H9 (cell line): ENCODE measurements at regions not wholly inside any gene's neighbourhood (a gene's known extent, or its start where the extent isn't known, plus 50 kb on each side); places are given as distances from the start of the nearest gene placed in this dataset.

Source experiments
- DNase-seq: peaks from one replicate; pipeline ENCODE4 v3.0.0-alpha.2; 2017
- H2AFZ ChIP-seq: one replicate; pipeline ENCODE4 v1.6.1; 2013; ENCODE audit warnings: mild to moderate bottlenecking, low read length, control low read depth, moderate library complexity
- H2AK5ac ChIP-seq: 2 replicates; pipeline ENCODE4 v1.6.1; 2013; ENCODE audit warnings: low read length, control low read depth, mixed read lengths; ENCODE audit not compliant: insufficient read length
- H2BK120ac ChIP-seq: one replicate; pipeline ENCODE4 v1.6.1; 2013; ENCODE audit warnings: low read depth, mild to moderate bottlenecking, low read length, control low read depth, inconsistent platforms; ENCODE audit not compliant: poor library complexity, severe bottlenecking
- H2BK12ac ChIP-seq: 2 replicates; pipeline ENCODE4 v1.6.1; 2013; ENCODE audit warnings: low read length, control low read depth, mixed read lengths, low read depth; ENCODE audit not compliant: insufficient read length
- H2BK15ac ChIP-seq: 2 replicates; pipeline ENCODE4 v1.6.1; 2013; ENCODE audit warnings: low read depth, low read length, control low read depth
- H2BK20ac ChIP-seq: one replicate; pipeline ENCODE4 v1.6.1; 2013; ENCODE audit warnings: low read depth, mild to moderate bottlenecking, low read length, control low read depth, inconsistent platforms; ENCODE audit not compliant: poor library complexity, severe bottlenecking
- H2BK5ac ChIP-seq: 2 replicates; pipeline ENCODE4 v1.6.1; 2013; ENCODE audit warnings: low read length, control low read depth, mixed read lengths; ENCODE audit not compliant: insufficient read length
- H3K14ac ChIP-seq: 2 replicates; pipeline ENCODE4 v1.6.1; 2013; ENCODE audit warnings: low read length, control low read depth; ENCODE audit not compliant: insufficient read depth
- H3K18ac ChIP-seq: 2 replicates; pipeline ENCODE4 v1.6.1; 2013; ENCODE audit warnings: low read depth, mild to moderate bottlenecking, mixed read lengths, low read length, control low read depth; ENCODE audit not compliant: insufficient read length
- H3K23ac ChIP-seq: 2 replicates; pipeline ENCODE4 v1.6.1; 2013; ENCODE audit warnings: low read length, control low read depth, mixed read lengths, low read depth; ENCODE audit not compliant: insufficient read length
- H3K23me2 ChIP-seq: 2 replicates; pipeline ENCODE4 v1.6.1; 2013; ENCODE audit warnings: low read depth, mild to moderate bottlenecking, mixed read lengths, low read length, control low read depth; ENCODE audit not compliant: insufficient read length, poor library complexity, severe bottlenecking
- H3K27ac ChIP-seq: 2 replicates; pipeline ENCODE4 v1.5.1; 2013; ENCODE audit warnings: low read length, control low read depth, mixed read lengths, low read depth; ENCODE audit not compliant: insufficient read length
- H3K27me3 ChIP-seq: 2 replicates; pipeline ENCODE4 v1.6.1; 2013; ENCODE audit warnings: low read length, control low read depth, inconsistent platforms; ENCODE audit not compliant: insufficient read depth
- H3K4ac ChIP-seq: 2 replicates; pipeline ENCODE4 v1.6.1; 2013; ENCODE audit warnings: low read depth, mild to moderate bottlenecking, control low read depth, inconsistent platforms, low read length, moderate library complexity
- H3K4me1 ChIP-seq: 2 replicates; pipeline ENCODE4 v1.6.1; 2013; ENCODE audit warnings: low read length, control low read depth, inconsistent platforms; ENCODE audit not compliant: insufficient read depth
- H3K4me2 ChIP-seq: 2 replicates; pipeline ENCODE4 v1.6.1; 2013; ENCODE audit warnings: low read length, control low read depth, mixed read lengths; ENCODE audit not compliant: insufficient read length, insufficient read depth
- H3K56ac ChIP-seq: 2 replicates; pipeline ENCODE4 v1.6.1; 2013; ENCODE audit warnings: low read depth, mild to moderate bottlenecking, mixed read lengths, low read length, control low read depth; ENCODE audit not compliant: insufficient read length
- H3K79me1 ChIP-seq: 2 replicates; pipeline ENCODE4 v1.6.1; 2013; ENCODE audit warnings: low read depth, mild to moderate bottlenecking, moderate library complexity, low read length, control low read depth, inconsistent platforms; ENCODE audit not compliant: insufficient read depth, poor library complexity, severe bottlenecking
- H3K79me2 ChIP-seq: 2 replicates; pipeline ENCODE4 v1.6.1; 2013; ENCODE audit warnings: low read length, control low read depth, inconsistent platforms; ENCODE audit not compliant: insufficient read depth
- H3K9ac ChIP-seq: 2 replicates; pipeline ENCODE4 v1.6.1; 2013; ENCODE audit warnings: low read length, control low read depth, mixed read lengths; ENCODE audit not compliant: insufficient read length; ENCODE audit errors: extremely low read depth
- H3K9me3 ChIP-seq: one replicate; pipeline ENCODE4 v1.6.1; 2013; ENCODE audit warnings: low read depth, low read length, inconsistent platforms; ENCODE audit not compliant: control insufficient read depth
- H3T11ph ChIP-seq: one replicate; pipeline ENCODE4 v1.6.1; 2013; ENCODE audit warnings: mild to moderate bottlenecking, low read length, control low read depth, inconsistent platforms
- H4K20me1 ChIP-seq: one replicate; pipeline ENCODE4 v1.6.1; 2013; ENCODE audit not compliant: control insufficient read depth, insufficient read length, insufficient read depth
- H4K5ac ChIP-seq: 2 replicates; pipeline ENCODE4 v1.6.1; 2013; ENCODE audit warnings: low read depth, mild to moderate bottlenecking, mixed read lengths, low read length, control low read depth; ENCODE audit not compliant: insufficient read length
- H4K8ac ChIP-seq: replicated peaks from 2 replicates; pipeline ENCODE4 v1.6.1; 2013; ENCODE audit warnings: low read length, control low read depth, mixed read lengths, low read depth; ENCODE audit not compliant: insufficient read length
- H4K91ac ChIP-seq: 2 replicates; pipeline ENCODE4 v1.6.1; 2013; ENCODE audit warnings: low read depth, mild to moderate bottlenecking, moderate library complexity, mixed read lengths, low read length, control low read depth; ENCODE audit not compliant: insufficient read length
- H3K27ac Mint-ChIP-seq, 3 experiments: 2 replicates in 2 of 3; 3 replicates in 1 of 3; pipeline ENCODE4 v1.8.0; 2020 to 2021; ENCODE audit warnings: mixed read lengths in 3 of 3, mild to moderate bottlenecking in 1 of 3, moderate library complexity in 1 of 3
- H3K27me3 Mint-ChIP-seq: 2 replicates; pipeline ENCODE4 v1.8.0; 2021; ENCODE audit warnings: low read depth, mild to moderate bottlenecking, moderate library complexity, mixed read lengths
- H3K36me3 Mint-ChIP-seq, 3 experiments: 2 replicates in 2 of 3; 3 replicates in 1 of 3; pipeline ENCODE4 v1.8.0; 2020 to 2021; ENCODE audit warnings: low read depth in 3 of 3, mixed read lengths in 3 of 3; ENCODE audit not compliant: insufficient read depth in 1 of 3
- H3K4me1 Mint-ChIP-seq, 2 experiments: 2 replicates each; pipeline ENCODE4 v1.8.0; 2020; ENCODE audit warnings: mixed read lengths in 2 of 2
- H3K4me3 Mint-ChIP-seq, 2 experiments: 2 replicates in 1 of 2; 3 replicates in 1 of 2; pipeline ENCODE4 v1.8.0; 2020 to 2021; ENCODE audit warnings: mild to moderate bottlenecking in 2 of 2, mixed read lengths in 2 of 2, moderate library complexity in 1 of 2
- H3K9me3 Mint-ChIP-seq, 2 experiments: 2 replicates in 1 of 2; 3 replicates in 1 of 2; pipeline ENCODE4 v1.8.0; 2020; ENCODE audit warnings: mild to moderate bottlenecking in 2 of 2, mixed read lengths in 2 of 2, moderate library complexity in 1 of 2
- WGBS: extraction: QIAGEN DNeasy Blood & Tissue Kit; methylation state at CpG from one replicate; pipeline ENCODE4 v1.1.7; 2013; ENCODE audit warnings: missing lambda C conversion rate, low lambda C conversion rate, mixed read lengths; ENCODE audit not compliant: insufficient read length; ENCODE audit errors: extremely low coverage; 5-methylcytosine and 5-hydroxymethylcytosine counted together
- TF ChIP-seq, protein P1 (sequence below): fragments of 200-600 bp; sonication (generic); conservative IDR thresholded peaks from 3 replicates; pipeline ENCODE4 v1.8.0; 2021; ENCODE audit warnings: antibody characterized with exemption, mild to moderate bottlenecking

DNA sequence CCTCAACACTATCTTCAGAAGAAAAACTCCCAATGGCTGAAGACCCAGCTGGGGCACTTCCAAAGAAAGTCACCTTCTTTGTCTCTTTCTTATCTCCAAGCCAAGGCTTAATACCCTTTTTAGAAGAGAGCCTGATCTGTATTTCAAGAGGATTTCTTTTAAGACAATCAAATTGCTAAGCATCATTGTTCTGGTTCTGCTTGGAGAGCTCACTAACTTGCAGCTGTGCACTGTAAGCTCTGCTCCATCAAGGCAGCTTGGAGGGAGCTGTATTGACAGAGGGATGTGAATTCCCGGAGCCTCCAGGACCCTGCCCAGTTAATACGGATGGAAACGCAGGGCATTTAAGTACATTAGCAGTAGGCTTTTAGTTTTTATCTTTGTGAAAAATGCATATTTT, 253.1 kb downstream of the TDRD15 start:
- TF ChIP-seq, protein P1, sequence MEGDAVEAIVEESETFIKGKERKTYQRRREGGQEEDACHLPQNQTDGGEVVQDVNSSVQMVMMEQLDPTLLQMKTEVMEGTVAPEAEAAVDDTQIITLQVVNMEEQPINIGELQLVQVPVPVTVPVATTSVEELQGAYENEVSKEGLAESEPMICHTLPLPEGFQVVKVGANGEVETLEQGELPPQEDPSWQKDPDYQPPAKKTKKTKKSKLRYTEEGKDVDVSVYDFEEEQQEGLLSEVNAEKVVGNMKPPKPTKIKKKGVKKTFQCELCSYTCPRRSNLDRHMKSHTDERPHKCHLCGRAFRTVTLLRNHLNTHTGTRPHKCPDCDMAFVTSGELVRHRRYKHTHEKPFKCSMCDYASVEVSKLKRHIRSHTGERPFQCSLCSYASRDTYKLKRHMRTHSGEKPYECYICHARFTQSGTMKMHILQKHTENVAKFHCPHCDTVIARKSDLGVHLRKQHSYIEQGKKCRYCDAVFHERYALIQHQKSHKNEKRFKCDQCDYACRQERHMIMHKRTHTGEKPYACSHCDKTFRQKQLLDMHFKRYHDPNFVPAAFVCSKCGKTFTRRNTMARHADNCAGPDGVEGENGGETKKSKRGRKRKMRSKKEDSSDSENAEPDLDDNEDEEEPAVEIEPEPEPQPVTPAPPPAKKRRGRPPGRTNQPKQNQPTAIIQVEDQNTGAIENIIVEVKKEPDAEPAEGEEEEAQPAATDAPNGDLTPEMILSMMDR, result no peak
- Histone ChIP-seq H3K23me2 (no peaks in the 10 kb centered on the region), H2BK12ac (no peak overlapping the region), H3K9me3 (no peaks in the 10 kb centered on the region), H2AFZ (no peak overlapping the region), H2BK120ac (no peak overlapping the region), H4K8ac (no peak overlapping the region), H3K18ac (no peak overlapping the region), H3K56ac (no peak overlapping the region), H4K91ac (no peak overlapping the region), H3K9ac (no peak overlapping the region), H3K23ac (no peak overlapping the region), H3K79me2 (no peaks in the 10 kb centered on the region), H3K4me2 (no peak overlapping the region), H3K4ac (no peak overlapping the region), H2BK15ac (no peak overlapping the region), H2AK5ac (no peak overlapping the region), H3K79me1 (no peaks in the 10 kb centered on the region), H3T11ph (no peak overlapping the region), H4K20me1 (no peaks in the 10 kb centered on the region), H3K14ac (no peak overlapping the region), H3K4me1 (no peaks in the 10 kb centered on the region), H3K27me3 (no peaks in the 10 kb centered on the region), H4K5ac (no peak overlapping the region), H2BK5ac (no peak overlapping the region), H3K27ac (no peak overlapping the region), H2BK20ac (no peak overlapping the region)
- no CpG with 5 or more reads among the region's 3 CpGs for WGBS
- H3K36me3 Mint-ChIP-seq, result peaks cover 0 to 3% (median 0%) of the 10 kb centered on the region in 3 experiments; a peak in 2 of 7 replicates
- DNase-seq, result no peak
- H3K9me3 Mint-ChIP-seq, result peaks cover 2 to 4% of the 10 kb centered on the region in 2 experiments; a peak in 2 of 5 replicates
- no peak overlapping the region for H3K27ac Mint-ChIP-seq
- H3K4me1 Mint-ChIP-seq, result peaks cover 7 to 20% of the 10 kb centered on the region in 2 experiments
- H3K27me3 Mint-ChIP-seq, result no peaks in the 10 kb centered on the region
- no peak overlapping the region for H3K4me3 Mint-ChIP-seq
